Body of pancreas (tissue), 4 donors: ENCODE measurements at regions not wholly inside any gene's neighbourhood (a gene's known extent, or its start where the extent isn't known, plus 50 kb on each side); places are given as distances from the start of the nearest gene placed in this dataset.

Source experiments
- CTCF ChIP-seq, 7 experiments: fragments of 450-650 bp in 4 of 7; fragments of 200-600 bp in 3 of 7; sonication (generic) in 3 of 7; IDR thresholded peaks; one replicate each; pipeline ENCODE4 v1.5.1; 2016 to 2019; ENCODE audit warnings: antibody characterized with exemption in 7 of 7
- POLR2A ChIP-seq, 3 donors: fragments of 450-650 bp; IDR thresholded peaks; one replicate each; pipeline ENCODE4 v1.6.1; 2016; ENCODE audit warnings: antibody characterized with exemption in 3 of 3, mild to moderate bottlenecking in 2 of 3

DNA sequence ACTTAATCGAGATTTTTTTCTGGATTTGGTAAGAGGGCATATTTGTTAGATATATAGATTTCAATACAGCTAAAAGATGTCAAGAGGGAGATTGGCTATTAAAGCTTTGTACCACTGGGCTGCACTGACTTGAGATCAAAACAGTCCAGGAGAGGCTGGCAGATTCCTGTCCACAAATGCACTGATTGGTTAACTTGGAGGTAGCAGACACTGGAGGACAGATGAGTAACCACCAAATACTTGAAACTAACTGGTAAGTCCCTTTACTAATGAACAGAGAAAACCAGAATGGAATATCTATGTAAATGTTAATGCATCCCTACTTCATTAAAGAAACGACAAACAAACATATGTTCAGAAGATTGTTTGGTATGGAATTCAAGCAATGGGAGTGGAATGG lies 416.6 kb downstream of the LRIG3 start:
- TF ChIP-seq CTCF (IDR thresholded peaks at IDR 0.05) (no peak), POLR2A (IDR thresholded peaks at IDR 0.05) (no peak)
